ENCODE measurements at regions not wholly inside any gene's neighbourhood (a gene's known extent, or its start where the extent isn't known, plus 50 kb on each side); places are given as distances from the start of the nearest gene placed in this dataset.

DNA sequence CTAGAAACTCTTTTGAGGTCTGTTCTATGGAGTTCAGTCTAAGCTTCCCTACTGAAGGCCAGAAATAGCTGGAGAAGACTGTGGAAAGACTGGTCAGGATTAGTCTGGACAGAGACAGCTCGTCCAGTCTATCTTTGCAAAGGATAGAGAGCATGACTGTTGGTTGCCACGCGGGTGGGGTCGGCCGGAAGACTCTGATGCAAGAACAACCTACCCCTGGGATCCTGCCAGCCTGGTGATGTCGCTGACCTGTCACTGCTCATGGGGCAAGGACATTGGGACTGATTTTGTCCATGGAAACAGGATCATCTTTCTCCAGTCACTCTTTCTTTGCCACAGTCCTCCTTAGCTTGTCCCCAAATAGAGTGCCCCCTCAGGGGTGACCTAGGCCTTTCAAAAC lies 337.6 kb upstream of the NPSR1 start:
- TF ChIP-seq POLR2AphosphoS5 (IDR thresholded peaks at IDR 0.05; ENCODE audit: low read depth, low read length): no peak
- TF ChIP-seq SPI1 (IDR thresholded peaks at IDR 0.05; ENCODE audit: low read depth, low read length): no peak
- no peak for TF ChIP-seq POLR2A (IDR thresholded peaks at IDR 0.05; ENCODE audit: low read depth, low read length)
